ENCODE measurements at regions not wholly inside any gene's neighbourhood (a gene's known extent, or its start where the extent isn't known, plus 50 kb on each side); places are given as distances from the start of the nearest gene placed in this dataset.

GRCh38 chr2:191522478-191523120, 155.3 kb upstream of the NABP1 start:
- ATAC-seq (ENCODE audit: insufficient read depth, low read depth) = no peak
- Histone ChIP-seq H3K27ac (ENCODE audit: low read length) (no peak overlapping the region), H3K36me3 (ENCODE audit: insufficient read depth, low read length) (no peaks in the 10 kb centered on the region)

GRCh38 chr2:191526091-191526490, 151.8 kb upstream of the NABP1 start:
- DNase-seq = no peak
- Histone ChIP-seq H3K27me3 (ENCODE audit: insufficient read depth, low read length, poor library complexity) (no peaks in the 10 kb centered on the region), H3K4me3 (ENCODE audit: low read depth in 1 of 2, low read length in 2 of 2) (no peak overlapping the region), H2AFZ (ENCODE audit: low read depth, low read length) (no peak overlapping the region), H3K4me2 (ENCODE audit: insufficient read depth, low read length) (no peak overlapping the region), H3K9me3 (ENCODE audit: insufficient read depth, low read length, severe bottlenecking) (no peaks in the 10 kb centered on the region), H4K20me1 (ENCODE audit: insufficient read depth, low read length) (no peaks in the 10 kb centered on the region), H3K9ac (ENCODE audit: low read depth, low read length) (no peak overlapping the region), H3K27ac (ENCODE audit: low read length) (no peak overlapping the region), H3K4me1 (ENCODE audit: insufficient read depth, low read length) (no peaks in the 10 kb centered on the region), H3K36me3 (ENCODE audit: insufficient read depth, low read length) (no peaks in the 10 kb centered on the region), H3K79me2 (ENCODE audit: insufficient read depth, low read length) (no peaks in the 10 kb centered on the region)
- no peak for TF ChIP-seq EZH2 (IDR thresholded peaks at IDR 0.05; ENCODE audit: borderline replicate concordance, low read depth, low read length, severe bottlenecking)
- TF ChIP-seq CTCF (IDR thresholded peaks at IDR 0.05; ENCODE audit: borderline replicate concordance, extremely low read depth, low read length, poor library complexity, severe bottlenecking) = no peak
- no peak for ATAC-seq (ENCODE audit: insufficient read depth, low read depth)

More at GRCh38 chr2:191522478-191523120, 155.3 kb upstream of the NABP1 start:
- Histone ChIP-seq H3K4me3 (ENCODE audit: low read depth in 1 of 2, low read length in 2 of 2) (no peak overlapping the region), H3K4me2 (ENCODE audit: insufficient read depth, low read length) (no peak overlapping the region), H3K27me3 (ENCODE audit: insufficient read depth, low read length, poor library complexity) (no peaks in the 10 kb centered on the region), H3K4me1 (ENCODE audit: insufficient read depth, low read length) (no peaks in the 10 kb centered on the region), H3K9ac (ENCODE audit: low read depth, low read length) (no peak overlapping the region), H3K9me3 (ENCODE audit: insufficient read depth, low read length, severe bottlenecking) (no peaks in the 10 kb centered on the region), H4K20me1 (ENCODE audit: insufficient read depth, low read length) (no peaks in the 10 kb centered on the region), H3K79me2 (ENCODE audit: insufficient read depth, low read length) (no peaks in the 10 kb centered on the region), H2AFZ (ENCODE audit: low read depth, low read length) (no peak overlapping the region)
- DNase-seq = no peak
- TF ChIP-seq EZH2 (IDR thresholded peaks at IDR 0.05; ENCODE audit: borderline replicate concordance, low read depth, low read length, severe bottlenecking) = no peak
- TF ChIP-seq CTCF (IDR thresholded peaks at IDR 0.05; ENCODE audit: borderline replicate concordance, extremely low read depth, low read length, poor library complexity, severe bottlenecking) = no peak

GRCh38 chr2:191526536-191526935, 151.4 kb upstream of the NABP1 start:
- DNase-seq (no peak), ATAC-seq (ENCODE audit: insufficient read depth, low read depth) (no peak)
- no peaks in the 10 kb centered on the region for H3K4me1 ChIP-seq (ENCODE audit: insufficient read depth, low read length)
- H2AFZ ChIP-seq (ENCODE audit: low read depth, low read length) = no peak overlapping the region
- no peaks in the 10 kb centered on the region for H3K36me3 ChIP-seq (ENCODE audit: insufficient read depth, low read length)
- H3K27ac ChIP-seq (ENCODE audit: low read length) = no peak overlapping the region
- H3K4me3 ChIP-seq (ENCODE audit: low read depth in 1 of 2, low read length in 2 of 2) = no peak overlapping the region
- TF ChIP-seq EZH2 (IDR thresholded peaks at IDR 0.05; ENCODE audit: borderline replicate concordance, low read depth, low read length, severe bottlenecking) = no peak
- TF ChIP-seq CTCF (IDR thresholded peaks at IDR 0.05; ENCODE audit: borderline replicate concordance, extremely low read depth, low read length, poor library complexity, severe bottlenecking) = no peak
- H4K20me1 ChIP-seq (ENCODE audit: insufficient read depth, low read length) = no peaks in the 10 kb centered on the region
- H3K9me3 ChIP-seq (ENCODE audit: insufficient read depth, low read length, severe bottlenecking) = no peaks in the 10 kb centered on the region
- H3K79me2 ChIP-seq (ENCODE audit: insufficient read depth, low read length) = no peaks in the 10 kb centered on the region
- no peak overlapping the region for H3K9ac ChIP-seq (ENCODE audit: low read depth, low read length)
- no peak overlapping the region for H3K4me2 ChIP-seq (ENCODE audit: insufficient read depth, low read length)
- H3K27me3 ChIP-seq (ENCODE audit: insufficient read depth, low read length, poor library complexity) = no peaks in the 10 kb centered on the region
